ENCODE measurements at regions not wholly inside any gene's neighbourhood (a gene's known extent, or its start where the extent isn't known, plus 50 kb on each side); places are given as distances from the start of the nearest gene placed in this dataset.

- no peaks in the 10 kb centered on the region for H3K9me3 Mint-ChIP-seq
- no peaks in the 10 kb centered on the region for H3K36me3 Mint-ChIP-seq (ENCODE audit: low read depth)
- no peaks in the 10 kb centered on the region for H3K4me1 Mint-ChIP-seq
- H3K27me3 Mint-ChIP-seq = no peaks in the 10 kb centered on the region
- no peak for ATAC-seq (replicated peaks)
- H3K4me3 Mint-ChIP-seq = no peak overlapping the region
- no peak overlapping the region for H3K27ac Mint-ChIP-seq
Measured at GRCh38 chr1:238006779-238007178, 116.1 kb upstream of the ZP4 start.

DNA sequence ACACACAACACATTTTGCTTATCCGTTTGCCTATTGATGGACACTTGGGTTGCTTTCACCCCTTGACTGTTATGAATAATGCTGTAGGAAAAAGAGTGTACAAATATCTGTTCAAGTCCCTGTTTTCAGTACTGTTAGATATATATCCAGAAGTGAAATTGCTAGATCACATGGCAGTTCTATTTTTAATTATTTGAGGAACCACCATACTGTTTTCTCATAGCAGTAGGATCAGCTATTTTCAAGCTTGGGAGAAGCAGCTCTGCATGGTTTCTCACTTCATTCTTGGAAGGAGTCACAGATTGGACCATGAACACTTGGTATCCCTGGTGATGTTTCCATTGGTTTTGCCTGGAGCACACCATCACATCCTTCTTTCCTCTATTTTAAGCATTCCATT is 114.4 kb upstream of the ZP4 start:
- Mint-ChIP-seq H3K9me3 (no peaks in the 10 kb centered on the region), H3K4me3 (no peak overlapping the region), H3K36me3 (ENCODE audit: low read depth) (no peaks in the 10 kb centered on the region), H3K27ac (no peak overlapping the region), H3K4me1 (no peaks in the 10 kb centered on the region), H3K27me3 (no peaks in the 10 kb centered on the region)
- ATAC-seq (replicated peaks) = no peak

GRCh38 chr1:238001818-238002217 is 111.1 kb upstream of the ZP4 start:
- Mint-ChIP-seq H3K9me3 (no peaks in the 10 kb centered on the region), H3K4me3 (no peak overlapping the region), H3K4me1 (no peaks in the 10 kb centered on the region), H3K27ac (no peak overlapping the region), H3K36me3 (ENCODE audit: low read depth) (no peaks in the 10 kb centered on the region), H3K27me3 (no peaks in the 10 kb centered on the region)
- no peak for ATAC-seq (replicated peaks)

- no peaks in the 10 kb centered on the region for H3K4me1 Mint-ChIP-seq
Measured at GRCh38 chr1:237999426-238000052, 108.8 kb upstream of the ZP4 start.

DNA sequence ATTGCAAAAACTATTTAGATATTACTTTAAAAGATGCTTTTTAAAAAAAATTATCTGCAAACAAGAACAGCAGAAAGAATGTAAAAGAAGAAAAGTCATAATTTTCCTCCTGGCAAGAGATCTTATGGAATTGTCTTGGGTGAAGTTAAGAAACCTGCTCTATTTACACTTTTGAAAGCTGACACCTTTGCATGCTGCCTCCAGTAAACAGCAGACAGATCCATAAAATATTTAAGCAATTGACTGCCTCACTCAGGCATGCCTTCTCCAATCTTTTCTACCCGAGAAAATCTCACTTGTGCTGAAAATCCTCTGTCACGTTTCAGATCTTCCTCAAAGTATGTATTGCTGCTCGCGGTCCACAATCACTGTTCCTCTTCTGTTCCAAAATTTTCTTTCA is 107.9 kb upstream of the ZP4 start:
- Mint-ChIP-seq H3K9me3 (no peaks in the 10 kb centered on the region), H3K27me3 (peaks cover 3% of the 10 kb centered on the region), H3K4me1 (no peaks in the 10 kb centered on the region), H3K4me3 (no peak overlapping the region), H3K27ac (no peak overlapping the region), H3K36me3 (ENCODE audit: low read depth) (no peaks in the 10 kb centered on the region)
- no peak for ATAC-seq (replicated peaks)

More at GRCh38 chr1:237999426-238000052, 108.8 kb upstream of the ZP4 start:
- Mint-ChIP-seq H3K9me3 (no peaks in the 10 kb centered on the region), H3K4me3 (no peak overlapping the region), H3K36me3 (ENCODE audit: low read depth) (no peaks in the 10 kb centered on the region), H3K27ac (no peak overlapping the region), H3K27me3 (peaks cover 3% of the 10 kb centered on the region)
- ATAC-seq (replicated peaks) = no peak

GRCh38 chr1:237983496-237983895 is 92.8 kb upstream of the ZP4 start:
- Mint-ChIP-seq H3K27ac (no peak overlapping the region), H3K36me3 (ENCODE audit: low read depth) (no peaks in the 10 kb centered on the region), H3K4me1 (no peaks in the 10 kb centered on the region), H3K4me3 (no peak overlapping the region), H3K27me3 (no peaks in the 10 kb centered on the region), H3K9me3 (peaks cover 4% of the 10 kb centered on the region)
- no peak for ATAC-seq (replicated peaks)

DNA sequence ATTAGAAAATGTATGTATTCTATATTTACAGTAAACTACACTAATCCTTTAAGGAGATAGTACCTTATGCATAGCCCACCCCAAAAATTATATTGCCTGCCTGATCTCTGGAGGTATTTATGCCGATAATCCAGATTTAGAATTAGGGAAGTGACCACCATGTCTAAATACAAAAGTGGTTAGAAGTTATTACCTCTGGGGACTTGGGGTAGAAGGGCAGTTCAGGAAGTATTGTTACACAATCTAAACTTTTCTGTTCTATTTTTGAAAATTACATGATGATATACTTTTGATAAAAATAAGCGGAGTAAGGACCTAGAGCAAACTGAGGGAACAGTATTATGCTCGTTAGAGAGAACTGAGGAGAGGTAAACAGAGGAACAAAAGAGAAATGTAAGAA is 90.5 kb upstream of the ZP4 start:
- H3K4me3 Mint-ChIP-seq = no peak overlapping the region
- H3K27me3 Mint-ChIP-seq = no peaks in the 10 kb centered on the region
- peaks cover 8% of the 10 kb centered on the region for H3K9me3 Mint-ChIP-seq
- no peak overlapping the region for H3K27ac Mint-ChIP-seq
- H3K4me1 Mint-ChIP-seq = no peaks in the 10 kb centered on the region
- ATAC-seq (replicated peaks) = no peak
- H3K36me3 Mint-ChIP-seq (ENCODE audit: low read depth) = no peaks in the 10 kb centered on the region

DNA sequence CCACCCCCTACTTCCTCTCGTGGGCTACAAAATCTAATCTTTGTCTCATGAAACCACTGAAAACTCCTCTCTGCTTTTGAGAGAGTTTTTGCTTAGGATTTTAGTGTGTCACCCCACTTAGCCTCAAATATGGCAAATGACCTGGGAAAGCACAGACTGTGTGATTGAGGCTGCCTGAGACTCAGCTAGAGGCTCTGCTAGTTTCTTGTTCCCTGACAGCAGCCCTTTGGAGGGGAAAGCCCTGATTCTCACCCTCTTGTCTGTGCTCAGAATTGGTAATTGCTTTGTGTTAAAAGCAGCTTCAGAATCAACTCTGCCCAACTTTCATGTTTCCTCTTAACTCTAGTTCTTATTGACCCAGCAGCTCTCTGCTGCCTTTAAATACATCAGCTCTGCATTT is 85.6 kb upstream of the ZP4 start:
- no peaks in the 10 kb centered on the region for H3K36me3 Mint-ChIP-seq (ENCODE audit: low read depth)
- H3K27me3 Mint-ChIP-seq = no peaks in the 10 kb centered on the region
- ATAC-seq (replicated peaks) = no peak
- H3K9me3 Mint-ChIP-seq = peaks cover 5% of the 10 kb centered on the region
- no peak overlapping the region for H3K4me3 Mint-ChIP-seq
- no peaks in the 10 kb centered on the region for H3K4me1 Mint-ChIP-seq
- H3K27ac Mint-ChIP-seq = no peak overlapping the region

- no peak for ATAC-seq (replicated peaks)
- Mint-ChIP-seq H3K27ac (no peak overlapping the region), H3K4me1 (no peaks in the 10 kb centered on the region), H3K4me3 (no peak overlapping the region), H3K36me3 (ENCODE audit: low read depth) (no peaks in the 10 kb centered on the region), H3K9me3 (peaks cover 5% of the 10 kb centered on the region), H3K27me3 (no peaks in the 10 kb centered on the region)
Measured at GRCh38 chr1:237975903-237976302, 85.2 kb upstream of the ZP4 start.

GRCh38 chr1:237975376-237975775 is 84.7 kb upstream of the ZP4 start:
- Mint-ChIP-seq H3K27me3 (no peaks in the 10 kb centered on the region), H3K36me3 (ENCODE audit: low read depth) (no peaks in the 10 kb centered on the region), H3K4me1 (no peaks in the 10 kb centered on the region), H3K9me3 (peaks cover 5% of the 10 kb centered on the region), H3K4me3 (no peak overlapping the region), H3K27ac (no peak overlapping the region)
- no peak for ATAC-seq (replicated peaks)

DNA sequence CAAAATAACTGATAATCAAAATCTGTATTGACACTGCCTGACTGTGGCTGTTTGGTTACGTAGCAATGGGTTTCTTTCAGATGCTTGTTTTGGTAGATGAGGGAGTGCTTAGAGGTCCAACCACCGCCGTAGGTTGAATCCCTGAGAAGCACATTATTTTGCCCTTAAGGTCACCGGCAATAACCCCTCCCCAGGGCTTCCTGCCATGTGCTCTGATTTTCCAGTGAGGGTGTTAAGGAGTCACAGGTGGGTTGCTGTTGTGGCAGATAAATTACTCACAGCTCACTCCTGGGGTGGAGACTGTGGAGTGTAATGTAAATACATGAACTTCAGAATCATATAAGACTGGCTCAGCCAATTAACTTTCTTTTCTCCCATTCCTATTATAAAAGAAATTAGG is 81.5 kb upstream of the ZP4 start:
- Mint-ChIP-seq H3K4me3 (no peak overlapping the region), H3K27ac (no peak overlapping the region), H3K36me3 (ENCODE audit: low read depth) (no peaks in the 10 kb centered on the region), H3K4me1 (no peaks in the 10 kb centered on the region), H3K9me3 (peaks cover 5% of the 10 kb centered on the region), H3K27me3 (no peaks in the 10 kb centered on the region)
- no peak for ATAC-seq (replicated peaks)

DNA sequence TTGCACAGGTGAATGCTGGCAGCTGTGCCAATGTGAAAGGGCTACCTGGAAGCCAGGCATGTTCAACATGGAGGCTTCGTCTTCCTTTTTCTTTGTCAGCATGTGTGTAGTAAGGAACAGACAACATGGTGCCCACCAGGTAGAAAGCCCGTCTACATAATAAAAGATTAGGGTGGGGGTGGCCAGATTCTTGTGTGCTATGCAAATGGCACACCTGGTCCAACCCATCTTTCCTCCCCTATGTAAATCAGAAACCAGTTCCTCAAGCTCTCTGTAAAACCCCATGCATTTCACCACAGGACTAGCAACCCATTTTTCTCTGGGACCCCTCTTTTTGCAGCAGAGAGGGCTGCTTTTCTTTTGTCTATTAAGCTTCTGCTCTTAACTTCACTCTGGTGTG is 72.3 kb upstream of the ZP4 start:
- Mint-ChIP-seq H3K4me1 (no peaks in the 10 kb centered on the region), H3K4me3 (no peak overlapping the region), H3K9me3 (peaks cover 9% of the 10 kb centered on the region), H3K27me3 (no peaks in the 10 kb centered on the region), H3K27ac (no peak overlapping the region), H3K36me3 (ENCODE audit: low read depth) (no peaks in the 10 kb centered on the region)
- ATAC-seq (replicated peaks) = no peak

- Mint-ChIP-seq H3K4me3 (no peak overlapping the region), H3K27ac (no peak overlapping the region), H3K9me3 (peaks cover 5% of the 10 kb centered on the region), H3K27me3 (no peaks in the 10 kb centered on the region), H3K36me3 (ENCODE audit: low read depth) (no peaks in the 10 kb centered on the region), H3K4me1 (no peaks in the 10 kb centered on the region)
- no peak for ATAC-seq (replicated peaks)
Measured at GRCh38 chr1:237961754-237962153, 71.0 kb upstream of the ZP4 start.

DNA sequence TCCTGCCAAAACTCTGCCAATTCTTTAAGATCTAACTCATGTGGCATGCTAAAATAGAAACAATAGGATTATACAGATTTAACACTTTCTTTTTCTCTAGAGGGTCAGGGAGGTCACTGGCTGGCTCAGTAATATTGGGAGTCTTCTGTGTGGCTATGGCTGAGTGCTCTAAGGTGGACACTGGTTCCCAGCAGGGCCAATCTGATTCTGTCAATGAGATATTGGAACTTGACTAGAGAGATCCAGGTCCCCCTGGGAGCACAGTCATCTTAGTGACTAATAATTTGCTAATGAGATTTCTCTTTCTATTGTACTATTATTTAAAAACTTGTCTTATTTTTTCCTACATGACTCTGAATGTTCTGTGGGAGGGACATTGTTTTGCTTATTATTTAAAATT is 69.1 kb upstream of the ZP4 start:
- no peaks in the 10 kb centered on the region for H3K36me3 Mint-ChIP-seq (ENCODE audit: low read depth)
- no peak overlapping the region for H3K4me3 Mint-ChIP-seq
- no peak for ATAC-seq (replicated peaks)
- no peaks in the 10 kb centered on the region for H3K27me3 Mint-ChIP-seq
- H3K4me1 Mint-ChIP-seq = no peaks in the 10 kb centered on the region
- no peak overlapping the region for H3K27ac Mint-ChIP-seq
- peaks cover 5% of the 10 kb centered on the region for H3K9me3 Mint-ChIP-seq

- Mint-ChIP-seq H3K4me3 (no peak overlapping the region), H3K27ac (no peak overlapping the region), H3K27me3 (no peaks in the 10 kb centered on the region), H3K4me1 (no peaks in the 10 kb centered on the region), H3K9me3 (peaks cover 3% of the 10 kb centered on the region), H3K36me3 (ENCODE audit: low read depth) (no peaks in the 10 kb centered on the region)
- no peak for ATAC-seq (replicated peaks)
Measured at GRCh38 chr1:237953238-237953637, 62.5 kb upstream of the ZP4 start.
